Ishikawa (cell line): ENCODE measurements at regions not wholly inside any gene's neighbourhood (a gene's known extent, or its start where the extent isn't known, plus 50 kb on each side); places are given as distances from the start of the nearest gene placed in this dataset.

ENCODE experiments used
- CEBPB ChIP-seq: IDR thresholded peaks from 2 replicates; pipeline ENCODE4 v1.6.1; 2012
- CREB1 ChIP-seq: IDR thresholded peaks from 2 replicates; pipeline ENCODE4 v1.6.1; 2012; ENCODE audit warnings: low read depth
- EGR1 ChIP-seq: IDR thresholded peaks from 2 replicates; pipeline ENCODE4 v1.6.1; 2012
- EP300 ChIP-seq: IDR thresholded peaks from 2 replicates; pipeline ENCODE4 v1.6.1; 2012; ENCODE audit warnings: borderline replicate concordance
- FOXM1 ChIP-seq: IDR thresholded peaks from 2 replicates; pipeline ENCODE4 v1.6.1; 2012; ENCODE audit warnings: low read depth, borderline replicate concordance
- NFIC ChIP-seq: IDR thresholded peaks from 2 replicates; pipeline ENCODE4 v1.6.1; 2012
- RAD21 ChIP-seq: IDR thresholded peaks from 2 replicates; pipeline ENCODE4 v1.6.1; 2012; ENCODE audit warnings: low read depth
- TAF1 ChIP-seq: IDR thresholded peaks from 2 replicates; pipeline ENCODE4 v1.6.1; 2012; ENCODE audit warnings: low read depth, mild to moderate bottlenecking
- TCF12 ChIP-seq: IDR thresholded peaks from 2 replicates; pipeline ENCODE4 v1.6.1; 2012; ENCODE audit warnings: low read depth
- TEAD4 ChIP-seq: IDR thresholded peaks from 2 replicates; pipeline ENCODE4 v1.6.1; 2012
- YY1 ChIP-seq: IDR thresholded peaks from 2 replicates; pipeline ENCODE4 v1.6.1; 2012; ENCODE audit warnings: low read depth
- ZBTB7A ChIP-seq: IDR thresholded peaks from 2 replicates; pipeline ENCODE4 v1.6.1; 2012; ENCODE audit warnings: low read depth
- TF ChIP-seq, protein P1 (sequence below): IDR thresholded peaks from 2 replicates; pipeline ENCODE4 v1.6.1; 2012
- TF ChIP-seq, protein P2 (sequence below): IDR thresholded peaks from 2 replicates; pipeline ENCODE4 v1.6.1; 2012
- TF ChIP-seq, protein P3 (sequence below): IDR thresholded peaks from 2 replicates; pipeline ENCODE4 v1.6.1; 2012; ENCODE audit warnings: low read depth, mild to moderate bottlenecking

- no peak for TF ChIP-seq EGR1
- TF ChIP-seq CEBPB = no peak
- no peak for TF ChIP-seq EP300
- no peak for TF ChIP-seq NFIC
- no peak for TF ChIP-seq FOXM1
- TF ChIP-seq YY1 = no peak
- TF ChIP-seq CREB1 = no peak
- TF ChIP-seq, protein P1, sequence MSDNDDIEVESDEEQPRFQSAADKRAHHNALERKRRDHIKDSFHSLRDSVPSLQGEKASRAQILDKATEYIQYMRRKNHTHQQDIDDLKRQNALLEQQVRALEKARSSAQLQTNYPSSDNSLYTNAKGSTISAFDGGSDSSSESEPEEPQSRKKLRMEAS = no peak
- TF ChIP-seq, protein P2, sequence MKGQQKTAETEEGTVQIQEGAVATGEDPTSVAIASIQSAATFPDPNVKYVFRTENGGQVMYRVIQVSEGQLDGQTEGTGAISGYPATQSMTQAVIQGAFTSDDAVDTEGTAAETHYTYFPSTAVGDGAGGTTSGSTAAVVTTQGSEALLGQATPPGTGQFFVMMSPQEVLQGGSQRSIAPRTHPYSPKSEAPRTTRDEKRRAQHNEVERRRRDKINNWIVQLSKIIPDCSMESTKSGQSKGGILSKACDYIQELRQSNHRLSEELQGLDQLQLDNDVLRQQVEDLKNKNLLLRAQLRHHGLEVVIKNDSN = no peak
- TF ChIP-seq, protein P3, sequence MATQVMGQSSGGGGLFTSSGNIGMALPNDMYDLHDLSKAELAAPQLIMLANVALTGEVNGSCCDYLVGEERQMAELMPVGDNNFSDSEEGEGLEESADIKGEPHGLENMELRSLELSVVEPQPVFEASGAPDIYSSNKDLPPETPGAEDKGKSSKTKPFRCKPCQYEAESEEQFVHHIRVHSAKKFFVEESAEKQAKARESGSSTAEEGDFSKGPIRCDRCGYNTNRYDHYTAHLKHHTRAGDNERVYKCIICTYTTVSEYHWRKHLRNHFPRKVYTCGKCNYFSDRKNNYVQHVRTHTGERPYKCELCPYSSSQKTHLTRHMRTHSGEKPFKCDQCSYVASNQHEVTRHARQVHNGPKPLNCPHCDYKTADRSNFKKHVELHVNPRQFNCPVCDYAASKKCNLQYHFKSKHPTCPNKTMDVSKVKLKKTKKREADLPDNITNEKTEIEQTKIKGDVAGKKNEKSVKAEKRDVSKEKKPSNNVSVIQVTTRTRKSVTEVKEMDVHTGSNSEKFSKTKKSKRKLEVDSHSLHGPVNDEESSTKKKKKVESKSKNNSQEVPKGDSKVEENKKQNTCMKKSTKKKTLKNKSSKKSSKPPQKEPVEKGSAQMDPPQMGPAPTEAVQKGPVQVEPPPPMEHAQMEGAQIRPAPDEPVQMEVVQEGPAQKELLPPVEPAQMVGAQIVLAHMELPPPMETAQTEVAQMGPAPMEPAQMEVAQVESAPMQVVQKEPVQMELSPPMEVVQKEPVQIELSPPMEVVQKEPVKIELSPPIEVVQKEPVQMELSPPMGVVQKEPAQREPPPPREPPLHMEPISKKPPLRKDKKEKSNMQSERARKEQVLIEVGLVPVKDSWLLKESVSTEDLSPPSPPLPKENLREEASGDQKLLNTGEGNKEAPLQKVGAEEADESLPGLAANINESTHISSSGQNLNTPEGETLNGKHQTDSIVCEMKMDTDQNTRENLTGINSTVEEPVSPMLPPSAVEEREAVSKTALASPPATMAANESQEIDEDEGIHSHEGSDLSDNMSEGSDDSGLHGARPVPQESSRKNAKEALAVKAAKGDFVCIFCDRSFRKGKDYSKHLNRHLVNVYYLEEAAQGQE = no peak
- no peak for TF ChIP-seq TCF12
- TF ChIP-seq RAD21 = no peak
Measured at GRCh38 chr3:139248593-139249255, 95.1 kb upstream of the MRPS22 start.

DNA sequence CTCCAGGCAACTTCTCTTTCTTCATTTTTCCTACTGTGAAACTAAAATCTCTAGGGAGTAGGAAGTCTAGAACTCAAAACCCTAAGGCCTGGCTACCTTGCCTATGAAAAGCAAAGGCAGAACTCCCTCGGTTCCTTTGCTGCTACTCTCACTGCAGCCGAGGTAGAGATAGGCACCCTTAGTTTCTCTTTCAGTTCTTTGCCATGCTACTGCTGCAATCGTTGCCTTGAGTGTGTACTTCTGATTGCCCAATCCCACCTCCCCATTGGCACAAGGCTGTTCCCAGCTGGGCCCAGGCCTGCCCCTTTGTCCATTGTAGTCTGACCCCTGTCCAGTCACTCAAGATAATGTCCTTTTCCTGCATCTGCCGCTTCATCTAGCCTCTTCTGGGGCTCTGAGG is 92.3 kb upstream of the MRPS22 start:
- TF ChIP-seq YY1 = no peak
- no peak for TF ChIP-seq NFIC
- no peak for TF ChIP-seq EGR1
- no peak for TF ChIP-seq TAF1
- no peak for TF ChIP-seq FOXM1
- TF ChIP-seq TCF12 = no peak
- TF ChIP-seq, protein P3 = no peak
- no peak for TF ChIP-seq CEBPB
- TF ChIP-seq, protein P2 = no peak

GRCh38 chr3:139252719-139253118 is 91.1 kb upstream of the MRPS22 start:
- TF ChIP-seq CEBPB (no peak), NFIC (no peak), CREB1 (no peak), RAD21 (no peak), ZBTB7A (no peak), YY1 (no peak), EP300 (no peak), FOXM1 (no peak), TCF12 (no peak), TAF1 (no peak), TEAD4 (no peak), EGR1 (no peak)
- TF ChIP-seq, protein P1 = no peak
- TF ChIP-seq, protein P3 = no peak
- TF ChIP-seq, protein P2 = no peak

DNA sequence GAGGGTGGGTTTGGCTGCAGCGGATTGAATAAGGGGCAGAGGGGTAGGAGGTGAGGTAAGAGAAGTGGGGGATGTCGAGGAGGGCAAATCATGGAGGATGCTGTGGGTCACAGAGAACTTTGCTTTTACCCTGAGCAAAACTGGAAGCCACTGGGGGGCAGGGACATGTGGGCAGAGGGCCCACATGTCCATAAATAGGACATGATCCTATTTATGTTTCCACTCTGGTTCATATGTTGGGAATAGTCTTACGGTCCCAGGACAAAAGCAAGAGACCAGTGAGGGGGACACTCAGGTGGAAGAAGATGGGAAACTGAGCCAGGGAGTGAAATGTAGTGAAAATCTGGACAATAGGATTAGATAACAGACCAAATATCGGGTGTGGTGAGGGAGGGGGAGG is 85.5 kb upstream of the MRPS22 start:
- no peak for TF ChIP-seq CEBPB
- TF ChIP-seq, protein P2 = no peak
- TF ChIP-seq, protein P1 = no peak
- TF ChIP-seq, protein P3 = no peak
